Astrocyte of the cerebellum (primary cell): ENCODE measurements at regions not wholly inside any gene's neighbourhood (a gene's known extent, or its start where the extent isn't known, plus 50 kb on each side); places are given as distances from the start of the nearest gene placed in this dataset.
"Not testable (repeated sequence)": the region's sequence is repeated elsewhere in the genome, so short reads cannot be mapped to it uniquely, and the experiment has no call there.

Experiments
- DNase-seq: peaks from one replicate; pipeline ENCODE4 v3.0.0-alpha.2; 2011; ENCODE audit warnings: low read depth
- H3K4me3 ChIP-seq: 2 replicates; pipeline ENCODE4 v1.5.1; 2011; ENCODE audit warnings: mild to moderate bottlenecking, low read depth, low read length, moderate library complexity
- in situ Hi-C: cut with HindIII; loops from 2 replicates; pipeline ENCODE4 v1.10.0; 2017; ENCODE audit warnings: low sequenced_read_pairs
- TF ChIP-seq, protein P1 (sequence below): IDR thresholded peaks from 2 replicates; pipeline ENCODE4 v1.5.1; 2012; ENCODE audit warnings: low read length, low read depth, moderate library complexity, mild to moderate bottlenecking; ENCODE audit errors: missing control alignments

- DNase-seq = no peak
- no peak overlapping the region for H3K4me3 ChIP-seq
- TF ChIP-seq, protein P1, sequence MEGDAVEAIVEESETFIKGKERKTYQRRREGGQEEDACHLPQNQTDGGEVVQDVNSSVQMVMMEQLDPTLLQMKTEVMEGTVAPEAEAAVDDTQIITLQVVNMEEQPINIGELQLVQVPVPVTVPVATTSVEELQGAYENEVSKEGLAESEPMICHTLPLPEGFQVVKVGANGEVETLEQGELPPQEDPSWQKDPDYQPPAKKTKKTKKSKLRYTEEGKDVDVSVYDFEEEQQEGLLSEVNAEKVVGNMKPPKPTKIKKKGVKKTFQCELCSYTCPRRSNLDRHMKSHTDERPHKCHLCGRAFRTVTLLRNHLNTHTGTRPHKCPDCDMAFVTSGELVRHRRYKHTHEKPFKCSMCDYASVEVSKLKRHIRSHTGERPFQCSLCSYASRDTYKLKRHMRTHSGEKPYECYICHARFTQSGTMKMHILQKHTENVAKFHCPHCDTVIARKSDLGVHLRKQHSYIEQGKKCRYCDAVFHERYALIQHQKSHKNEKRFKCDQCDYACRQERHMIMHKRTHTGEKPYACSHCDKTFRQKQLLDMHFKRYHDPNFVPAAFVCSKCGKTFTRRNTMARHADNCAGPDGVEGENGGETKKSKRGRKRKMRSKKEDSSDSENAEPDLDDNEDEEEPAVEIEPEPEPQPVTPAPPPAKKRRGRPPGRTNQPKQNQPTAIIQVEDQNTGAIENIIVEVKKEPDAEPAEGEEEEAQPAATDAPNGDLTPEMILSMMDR = no peak
- in situ Hi-C loops = no loop called here
Observed at GRCh38 chr6:92687278-92687677, 732.1 kb downstream of the EPHA7 start.

DNA sequence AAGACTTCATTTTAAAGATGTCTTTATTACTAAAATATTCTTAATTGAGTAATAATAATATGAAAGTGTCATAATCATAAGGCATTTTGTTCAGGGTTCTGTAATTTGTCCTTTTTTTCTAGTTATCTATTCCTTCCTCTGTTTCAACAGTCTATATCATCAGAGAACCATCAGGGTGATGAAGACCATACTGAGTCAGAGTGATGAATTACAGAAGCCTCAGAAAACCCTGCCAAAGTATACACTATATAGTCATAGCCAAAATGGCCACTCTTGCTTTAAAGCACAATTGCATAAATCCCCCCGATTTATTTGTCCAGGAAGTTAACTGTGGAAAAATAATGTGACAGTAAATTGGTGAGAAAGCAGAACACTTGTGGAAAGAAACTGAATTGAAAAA is 735.0 kb downstream of the EPHA7 start:
- no peak overlapping the region for H3K4me3 ChIP-seq
- in situ Hi-C loops = no loop called here
- no peak for DNase-seq
- TF ChIP-seq, protein P1 = no peak

DNA sequence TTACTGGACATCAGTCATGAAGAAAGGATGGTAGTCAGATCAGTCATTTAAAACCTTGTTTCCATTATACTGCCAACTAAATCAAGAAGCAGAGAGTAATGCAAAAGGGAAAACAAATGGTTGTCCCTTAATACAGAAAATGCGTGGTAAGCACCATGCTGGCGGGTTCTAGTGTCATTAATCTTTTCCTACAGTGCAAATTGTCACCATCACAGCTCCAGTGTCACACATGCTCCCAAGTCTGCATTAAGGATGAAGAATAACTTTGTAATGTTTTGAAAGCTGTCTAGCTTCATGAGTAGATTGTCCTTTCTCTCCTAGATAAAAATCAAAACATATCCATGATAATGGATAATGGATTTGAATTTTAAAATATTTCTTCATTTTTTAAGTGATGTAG is 735.6 kb downstream of the EPHA7 start:
- TF ChIP-seq, protein P1 = no peak
- no peak for DNase-seq

DNA sequence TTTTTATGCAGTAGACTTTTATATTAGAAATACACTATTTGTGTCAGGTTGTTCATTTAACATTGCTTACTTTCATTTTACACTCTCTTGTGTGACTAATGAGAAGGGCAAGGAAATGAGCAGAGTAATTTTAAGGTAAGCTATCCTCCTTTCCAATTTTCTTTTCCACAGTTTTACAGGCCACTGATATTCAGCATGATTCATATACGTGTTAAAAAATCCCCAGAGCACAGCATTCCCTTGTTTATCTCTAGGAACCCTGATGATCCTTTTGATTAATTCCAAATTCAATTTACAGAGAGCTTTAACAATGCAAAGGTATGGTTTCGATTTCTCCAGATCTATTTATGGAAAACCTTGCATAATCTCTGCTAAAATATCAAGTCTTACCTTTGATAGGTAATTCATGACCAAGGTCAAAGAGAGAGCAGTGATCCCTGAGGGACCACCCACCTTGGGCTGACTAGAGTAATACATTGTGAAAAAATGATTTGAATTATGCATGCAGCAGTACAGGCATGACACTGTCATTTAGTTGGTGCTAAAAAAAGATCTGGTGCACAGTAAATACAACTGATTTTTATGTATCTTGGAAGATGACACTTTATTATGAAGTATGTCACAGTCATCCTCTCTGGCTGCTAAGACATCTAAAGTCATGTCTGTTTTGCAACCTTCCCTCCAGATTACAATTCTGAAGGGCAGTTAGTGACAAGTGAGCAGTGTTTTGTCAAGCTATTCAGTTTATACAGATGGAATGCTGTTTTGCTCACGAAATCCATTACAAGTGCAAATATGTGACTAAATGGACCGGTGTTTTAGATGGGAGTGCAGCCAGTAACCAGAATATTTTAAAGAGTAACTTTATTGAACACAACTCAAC is 736.6 kb downstream of the EPHA7 start:
- TF ChIP-seq, protein P1 = no peak
- H3K4me3 ChIP-seq = no peak overlapping the region
- in situ Hi-C loops = no loop called here
- no peak for DNase-seq

More for the DNA sequence above, 735.6 kb downstream of the EPHA7 start:
- H3K4me3 ChIP-seq = no peak overlapping the region
- in situ Hi-C loops = no loop called here

- TF ChIP-seq, protein P1 = no peak
- DNase-seq = no peak
- in situ Hi-C loops = no loop called here
- H3K4me3 ChIP-seq = no peak overlapping the region
Observed at GRCh38 chr6:92681401-92681800, 738.0 kb downstream of the EPHA7 start.

GRCh38 chr6:92671462-92671861 is 747.9 kb downstream of the EPHA7 start:
- H3K4me3 ChIP-seq, DNase-seq, in situ Hi-C loops: not testable (repeated sequence)

GRCh38 chr6:92667843-92668242 is 751.5 kb downstream of the EPHA7 start:
- no peak for DNase-seq
- in situ Hi-C loops = no loop called here
- no peak overlapping the region for H3K4me3 ChIP-seq
- TF ChIP-seq, protein P1 = no peak
